ENCODE measurements at regions not wholly inside any gene's neighbourhood (a gene's known extent, or its start where the extent isn't known, plus 50 kb on each side); places are given as distances from the start of the nearest gene placed in this dataset.

- Histone ChIP-seq H3K4me1 (replicated peaks in 1 of 2; ENCODE audit: control insufficient read depth in 2 of 2, insufficient read depth in 2 of 2, low read length in 2 of 2) (no peaks in the 10 kb centered on the region), H3K4me3 (no peak overlapping the region), H3K4me2 (ENCODE audit: insufficient read depth, low read length) (no peak overlapping the region), H3K27ac (ENCODE audit: extremely low read depth, low read depth, low read length) (no peak overlapping the region), H3K9me1 (ENCODE audit: control insufficient read depth, insufficient read depth, low read length) (no peaks in the 10 kb centered on the region), H3K36me3 (ENCODE audit: control insufficient read depth, insufficient read depth, low read length) (no peaks in the 10 kb centered on the region), H4K20me1 (replicated peaks; ENCODE audit: control insufficient read depth, insufficient read depth, low read length) (no peaks in the 10 kb centered on the region), H3K9ac (ENCODE audit: insufficient read depth in 1 of 2, low read depth in 2 of 2, low read length in 2 of 2) (no peak overlapping the region), H3K79me2 (ENCODE audit: control insufficient read depth, insufficient read depth, low read length) (no peaks in the 10 kb centered on the region), H3K9me3 (replicated peaks; ENCODE audit: control insufficient read depth, insufficient read depth, low read depth, low read length) (no peaks in the 10 kb centered on the region), H3K27me3 (ENCODE audit: control insufficient read depth in 2 of 2, insufficient read depth in 2 of 2, low read length in 2 of 2) (no peaks in the 10 kb centered on the region; a peak in 1 of 5 replicates), H2AFZ (ENCODE audit: low read depth, low read length) (no peak overlapping the region)
- FAIRE-seq (no peak), ATAC-seq (no peak), DNase-seq (ENCODE audit: extremely low read depth in 1 of 4, low spot score in 3 of 4) (no peak)
- WGBS (ENCODE audit: insufficient coverage, low coverage, missing lambda C conversion rate): 0% methylated on average over 3 of the region's 4 CpGs
- in situ Hi-C loops (cut with MboI): no loop called here
- POLR2A ChIA-PET: no interaction called here
- TF ChIP-seq SMARCC2 (IDR thresholded peaks at IDR 0.05; ENCODE audit: low read depth) (no peak), MIER1 (IDR thresholded peaks at IDR 0.05; ENCODE audit: low read depth) (no peak), NR2C2 (CRISPR knock-in tag; IDR thresholded peaks at IDR 0.05) (no peak), NR2C2 (tag; IDR thresholded peaks at IDR 0.05) (no peak), MAFG (tag; conservative IDR thresholded peaks at IDR 0.05) (no peak)
- no TSS peak for BruUV-seq (replicated peaks)
- intact Hi-C loops (cut with micrococcal nuclease): no loop called here
- CTCF ChIA-PET (ENCODE audit: low intra/inter-chr PET ratio): no interaction called here
These were observed 279.0 kb downstream of the PMP22 start for GRCh38 chr17:14986127-14986526.

DNA sequence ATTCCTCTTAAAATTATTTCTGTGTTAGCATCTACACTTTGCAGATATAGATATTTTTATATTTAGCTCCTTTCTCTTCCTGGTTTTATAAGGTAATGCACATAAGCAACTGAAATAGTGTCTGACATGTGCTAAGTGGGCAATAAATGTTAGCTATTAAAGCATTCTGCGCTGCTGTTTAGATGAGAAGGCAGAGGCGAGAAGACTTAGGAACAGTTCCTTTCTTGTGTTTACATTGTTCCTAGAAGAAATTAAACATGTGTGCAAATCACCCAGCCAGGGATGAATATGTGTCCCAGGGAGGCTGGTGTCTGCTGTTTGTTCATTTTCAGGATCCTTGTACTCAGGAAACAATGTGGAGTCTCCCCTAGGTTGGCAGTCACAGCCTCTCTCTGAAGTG is 292.3 kb downstream of the PMP22 start:
- 7% methylated on average over 2 of the region's 2 CpGs for WGBS (ENCODE audit: insufficient coverage, low coverage, missing lambda C conversion rate)
- TF ChIP-seq TARDBP (IDR thresholded peaks at IDR 0.05): no peak
- no peak for TF ChIP-seq RBFOX2 (IDR thresholded peaks at IDR 0.05; ENCODE audit: low read depth, low read length)
- TF ChIP-seq ZNF324 (CRISPR knock-in tag; IDR thresholded peaks at IDR 0.05): no peak
- no peak for TF ChIP-seq ZSCAN32 (CRISPR knock-in tag; IDR thresholded peaks at IDR 0.05)
- no peak for TF ChIP-seq ZBTB1 (CRISPR knock-in tag; IDR thresholded peaks at IDR 0.05; ENCODE audit: borderline replicate concordance, low read depth)
- TF ChIP-seq NEUROD1 (IDR thresholded peaks at IDR 0.05; ENCODE audit: borderline replicate concordance, low read depth, low read length, partially characterized antibody): no peak
- TF ChIP-seq ZKSCAN8 (CRISPR knock-in tag; IDR thresholded peaks at IDR 0.05): no peak
- no peak for TF ChIP-seq MYBL2 (IDR thresholded peaks at IDR 0.05; ENCODE audit: low read depth)
- TF ChIP-seq MYBL2 (CRISPR knock-in tag; IDR thresholded peaks at IDR 0.05; ENCODE audit: borderline replicate concordance): no peak
- no peak for TF ChIP-seq RFX1 (IDR thresholded peaks at IDR 0.05)
- no peak for TF ChIP-seq ZNF766 (CRISPR knock-in tag; conservative IDR thresholded peaks at IDR 0.05)
- TF ChIP-seq CBFB (CRISPR knock-in tag; IDR thresholded peaks at IDR 0.05): no peak
- TF ChIP-seq CREB5 (CRISPR knock-in tag; IDR thresholded peaks at IDR 0.05): no peak

More for the DNA sequence above, 292.3 kb downstream of the PMP22 start:
- intact Hi-C loops (cut with micrococcal nuclease) (no loop called here), in situ Hi-C loops (cut with MboI) (no loop called here)
- Histone ChIP-seq H3K9me3 (replicated peaks; ENCODE audit: control insufficient read depth, insufficient read depth, low read depth, low read length) (no peaks in the 10 kb centered on the region), H3K4me3 (no peak overlapping the region), H3K4me2 (ENCODE audit: insufficient read depth, low read length) (no peak overlapping the region), H3K9me1 (ENCODE audit: control insufficient read depth, insufficient read depth, low read length) (no peaks in the 10 kb centered on the region), H3K4me1 (replicated peaks in 1 of 2; ENCODE audit: control insufficient read depth in 2 of 2, insufficient read depth in 2 of 2, low read length in 2 of 2) (no peaks in the 10 kb centered on the region), H3K79me2 (ENCODE audit: control insufficient read depth, insufficient read depth, low read length) (no peaks in the 10 kb centered on the region), H3K9ac (ENCODE audit: insufficient read depth in 1 of 2, low read depth in 2 of 2, low read length in 2 of 2) (no peak overlapping the region), H3K27me3 (ENCODE audit: control insufficient read depth in 2 of 2, insufficient read depth in 2 of 2, low read length in 2 of 2) (peaks cover 0 to 4% of the 10 kb centered on the region in 2 experiments; a peak in 1 of 5 replicates), H3K36me3 (ENCODE audit: control insufficient read depth, insufficient read depth, low read length) (no peaks in the 10 kb centered on the region), H3K27ac (ENCODE audit: extremely low read depth, low read depth, low read length) (no peak overlapping the region), H2AFZ (ENCODE audit: low read depth, low read length) (no peak overlapping the region), H4K20me1 (replicated peaks; ENCODE audit: control insufficient read depth, insufficient read depth, low read length) (no peaks in the 10 kb centered on the region)
- ChIA-PET POLR2A (no interaction called here), CTCF (ENCODE audit: low intra/inter-chr PET ratio) (no interaction called here)
- BruUV-seq (replicated peaks): no TSS peak
- ATAC-seq (no peak), DNase-seq (ENCODE audit: extremely low read depth in 1 of 4, low spot score in 3 of 4) (no peak), FAIRE-seq (no peak)
